Erythroblast (primary cell): ENCODE measurements at regions not wholly inside any gene's neighbourhood (a gene's known extent, or its start where the extent isn't known, plus 50 kb on each side); places are given as distances from the start of the nearest gene placed in this dataset.

Source experiments
- DNase-seq, 2 experiments: peaks; one replicate each; lab custom pipeline; 2025; lab: John Stamatoyannopoulos, UW
- GATA1 ChIP-seq: IDR thresholded peaks from 2 replicates; pipeline ENCODE4 v1.6.1; 2011; ENCODE audit warnings: low read depth, mild to moderate bottlenecking, control low read depth, low read length, moderate library complexity
- POLR2A ChIP-seq: IDR thresholded peaks from 2 replicates; pipeline ENCODE4 v1.6.1; 2011; ENCODE audit warnings: mild to moderate bottlenecking, low read length

- TF ChIP-seq POLR2A (peak; percentile 64), GATA1 (no peak)
- no peak for DNase-seq
These were observed 120.4 kb downstream of the MRPL14 start for GRCh38 chr6:44006872-44007303.

GRCh38 chr6:44006123-44006871 is 121.0 kb downstream of the MRPL14 start:
- DNase-seq, result no peak
- TF ChIP-seq GATA1 (no peak), POLR2A (peak; percentile 72)

- no peak for TF ChIP-seq POLR2A
- TF ChIP-seq GATA1, result no peak
These were observed 121.7 kb downstream of the MRPL14 start for GRCh38 chr6:44005507-44005903.

GRCh38 chr6:44004625-44005506 is 122.4 kb downstream of the MRPL14 start:
- TF ChIP-seq GATA1 (no peak), POLR2A (peak; percentile 41)

More at GRCh38 chr6:44005507-44005903, 121.7 kb downstream of the MRPL14 start:
- DNase-seq, result no peak

GRCh38 chr6:44004136-44004535 is 123.1 kb downstream of the MRPL14 start:
- DNase-seq, result no peak
- TF ChIP-seq POLR2A (peak; percentile 37), GATA1 (no peak)

More at GRCh38 chr6:44004625-44005506, 122.4 kb downstream of the MRPL14 start:
- DNase-seq, result peak in 1 of 2 experiments; percentile 27

- TF ChIP-seq POLR2A (no peak), GATA1 (no peak)
- no peak for DNase-seq
These were observed 123.7 kb downstream of the MRPL14 start for GRCh38 chr6:44003345-44004061.

GRCh38 chr6:44002593-44003344 is 124.5 kb downstream of the MRPL14 start:
- DNase-seq, result peak; percentile 69 to 82
- no peak for TF ChIP-seq GATA1
- TF ChIP-seq POLR2A, result peak; percentile 3

GRCh38 chr6:44002067-44002592 is 125.1 kb downstream of the MRPL14 start:
- peak; percentile 69 to 78 for DNase-seq
- TF ChIP-seq POLR2A (no peak), GATA1 (no peak)

- peak; percentile 73 to 81 for DNase-seq
- peak; percentile 90 for TF ChIP-seq POLR2A
- TF ChIP-seq GATA1, result no peak
These were observed 125.8 kb downstream of the MRPL14 start for GRCh38 chr6:44001318-44002066.

- no peak for TF ChIP-seq GATA1
- TF ChIP-seq POLR2A, result peak; percentile 95
- peak; percentile 44 to 54 for DNase-seq
These were observed 126.9 kb downstream of the MRPL14 start for GRCh38 chr6:44000164-44000842.

GRCh38 chr6:43999628-44000027 is 127.6 kb downstream of the MRPL14 start:
- no peak for DNase-seq

More at GRCh38 chr6:43999628-44000027, 127.6 kb downstream of the MRPL14 start:
- no peak for TF ChIP-seq POLR2A
- no peak for TF ChIP-seq GATA1
